ENCODE measurements at regions not wholly inside any gene's neighbourhood (a gene's known extent, or its start where the extent isn't known, plus 50 kb on each side); places are given as distances from the start of the nearest gene placed in this dataset.

- DNase-seq (ENCODE audit: extremely low read depth, insufficient read length), result no peak
- Histone ChIP-seq H3K4me3 (replicated peaks; ENCODE audit: low read depth, low read length) (no peak overlapping the region), H3K36me3 (ENCODE audit: control insufficient read depth, insufficient read depth, low read length) (no peaks in the 10 kb centered on the region), H3K27me3 (replicated peaks; ENCODE audit: control insufficient read depth, insufficient read depth, low read length) (peaks cover 2% of the 10 kb centered on the region)
- no peak for TF ChIP-seq CTCF (IDR thresholded peaks at IDR 0.05; ENCODE audit: insufficient read depth, low read length, poor library complexity, severe bottlenecking)
Measured at GRCh38 chr11:116485425-116485824, 287.4 kb downstream of the BUD13 start.

- no peak for DNase-seq (ENCODE audit: extremely low read depth, insufficient read length)
- Histone ChIP-seq H3K27me3 (replicated peaks; ENCODE audit: control insufficient read depth, insufficient read depth, low read length) (no peaks in the 10 kb centered on the region), H3K36me3 (ENCODE audit: control insufficient read depth, insufficient read depth, low read length) (no peaks in the 10 kb centered on the region), H3K4me3 (replicated peaks; ENCODE audit: low read depth, low read length) (no peak overlapping the region)
- TF ChIP-seq CTCF (IDR thresholded peaks at IDR 0.05; ENCODE audit: insufficient read depth, low read length, poor library complexity, severe bottlenecking), result no peak
Measured at GRCh38 chr11:116482716-116483115, 290.1 kb downstream of the BUD13 start.

GRCh38 chr11:116481126-116481675 is 291.6 kb downstream of the BUD13 start:
- no peak for TF ChIP-seq CTCF (IDR thresholded peaks at IDR 0.05; ENCODE audit: insufficient read depth, low read length, poor library complexity, severe bottlenecking)
- H3K36me3 ChIP-seq (ENCODE audit: control insufficient read depth, insufficient read depth, low read length), result no peaks in the 10 kb centered on the region
- H3K4me3 ChIP-seq (replicated peaks; ENCODE audit: low read depth, low read length), result no peak overlapping the region

GRCh38 chr11:116478669-116479668 is 293.8 kb downstream of the BUD13 start:
- DNase-seq (ENCODE audit: extremely low read depth, insufficient read length), result no peak
- Histone ChIP-seq H3K36me3 (ENCODE audit: control insufficient read depth, insufficient read depth, low read length) (no peaks in the 10 kb centered on the region), H3K4me3 (replicated peaks; ENCODE audit: low read depth, low read length) (no peak overlapping the region), H3K27me3 (replicated peaks; ENCODE audit: control insufficient read depth, insufficient read depth, low read length) (no peaks in the 10 kb centered on the region)
- no peak for TF ChIP-seq CTCF (IDR thresholded peaks at IDR 0.05; ENCODE audit: insufficient read depth, low read length, poor library complexity, severe bottlenecking)

More at GRCh38 chr11:116481126-116481675, 291.6 kb downstream of the BUD13 start:
- DNase-seq (ENCODE audit: extremely low read depth, insufficient read length), result no peak
- H3K27me3 ChIP-seq (replicated peaks; ENCODE audit: control insufficient read depth, insufficient read depth, low read length), result no peaks in the 10 kb centered on the region

GRCh38 chr11:116478205-116478604 is 294.6 kb downstream of the BUD13 start:
- DNase-seq (ENCODE audit: extremely low read depth, insufficient read length), result no peak
- H3K4me3 ChIP-seq (replicated peaks; ENCODE audit: low read depth, low read length), result no peak overlapping the region
- no peaks in the 10 kb centered on the region for H3K36me3 ChIP-seq (ENCODE audit: control insufficient read depth, insufficient read depth, low read length)
- H3K27me3 ChIP-seq (replicated peaks; ENCODE audit: control insufficient read depth, insufficient read depth, low read length), result no peaks in the 10 kb centered on the region
- TF ChIP-seq CTCF (IDR thresholded peaks at IDR 0.05; ENCODE audit: insufficient read depth, low read length, poor library complexity, severe bottlenecking), result no peak
